ENCODE measurements at regions not wholly inside any gene's neighbourhood (a gene's known extent, or its start where the extent isn't known, plus 50 kb on each side); places are given as distances from the start of the nearest gene placed in this dataset.

- Histone ChIP-seq H2AFZ (replicated peaks) (no peak overlapping the region), H3K4me3 (no peak overlapping the region), H3K9ac (no peak overlapping the region), H3K27ac (no peak overlapping the region), H3K4me2 (no peak overlapping the region), H4K20me1 (ENCODE audit: low read depth) (no peaks in the 10 kb centered on the region), H3K79me2 (ENCODE audit: low read depth) (no peaks in the 10 kb centered on the region), H3F3A (ENCODE audit: low read depth) (no peaks in the 10 kb centered on the region), H3K27me3 (no peaks in the 10 kb centered on the region), H3K9me3 (ENCODE audit: low read depth) (no peaks in the 10 kb centered on the region), H3K4me1 (peaks cover 8% of the 10 kb centered on the region), H3K36me3 (no peaks in the 10 kb centered on the region)
- H3K36me3 Mint-ChIP-seq = no peaks in the 10 kb centered on the region
- peaks cover 6% of the 10 kb centered on the region for H3K4me1 Mint-ChIP-seq
- H3K4me3 Mint-ChIP-seq = no peak overlapping the region
- no peak for DNase-seq (ENCODE audit: low spot score)
- peaks cover 3% of the 10 kb centered on the region for H3K27me3 Mint-ChIP-seq (ENCODE audit: insufficient read depth, low read depth)
- no peak overlapping the region for H3K27ac Mint-ChIP-seq
- TF ChIP-seq CTCF (IDR thresholded peaks at IDR 0.05) (no peak), EZH2phosphoT487 (IDR thresholded peaks at IDR 0.05) (no peak), EZH2 (IDR thresholded peaks at IDR 0.05) (no peak)
- peaks cover 3% of the 10 kb centered on the region for H3K9me3 Mint-ChIP-seq
Measured at GRCh38 chr12:25689996-25690501, 137.0 kb upstream of the LMNTD1 start.

GRCh38 chr12:25690996-25691864 is 138.1 kb upstream of the LMNTD1 start:
- Histone ChIP-seq H3K79me2 (ENCODE audit: low read depth) (no peaks in the 10 kb centered on the region), H3K4me2 (no peak overlapping the region), H3K4me1 (peaks cover 8% of the 10 kb centered on the region), H3F3A (ENCODE audit: low read depth) (no peaks in the 10 kb centered on the region), H3K4me3 (no peak overlapping the region), H3K9me3 (ENCODE audit: low read depth) (no peaks in the 10 kb centered on the region), H3K27ac (no peak overlapping the region), H4K20me1 (ENCODE audit: low read depth) (no peaks in the 10 kb centered on the region), H3K9ac (no peak overlapping the region), H2AFZ (replicated peaks) (no peak overlapping the region), H3K27me3 (no peaks in the 10 kb centered on the region), H3K36me3 (no peaks in the 10 kb centered on the region)
- H3K4me1 Mint-ChIP-seq = peaks cover 8% of the 10 kb centered on the region
- no peak overlapping the region for H3K4me3 Mint-ChIP-seq
- peaks cover 3% of the 10 kb centered on the region for H3K27me3 Mint-ChIP-seq (ENCODE audit: insufficient read depth, low read depth)
- H3K27ac Mint-ChIP-seq = no peak overlapping the region
- TF ChIP-seq EZH2 (IDR thresholded peaks at IDR 0.05) (no peak), EZH2phosphoT487 (IDR thresholded peaks at IDR 0.05) (no peak)
- no peak for DNase-seq (ENCODE audit: low spot score)
- H3K36me3 Mint-ChIP-seq = no peaks in the 10 kb centered on the region
- peaks cover 3% of the 10 kb centered on the region for H3K9me3 Mint-ChIP-seq

GRCh38 chr12:25691865-25692114 is 138.7 kb upstream of the LMNTD1 start:
- Histone ChIP-seq H4K20me1 (ENCODE audit: low read depth) (no peaks in the 10 kb centered on the region), H3K9ac (no peak overlapping the region), H3K4me1 (peaks cover 8% of the 10 kb centered on the region), H3K4me2 (no peak overlapping the region), H2AFZ (replicated peaks) (no peak overlapping the region), H3K9me3 (ENCODE audit: low read depth) (no peaks in the 10 kb centered on the region), H3K27ac (no peak overlapping the region), H3F3A (ENCODE audit: low read depth) (no peaks in the 10 kb centered on the region), H3K36me3 (no peaks in the 10 kb centered on the region), H3K4me3 (no peak overlapping the region), H3K79me2 (ENCODE audit: low read depth) (no peaks in the 10 kb centered on the region), H3K27me3 (no peaks in the 10 kb centered on the region)
- H3K4me3 Mint-ChIP-seq = no peak overlapping the region
- H3K36me3 Mint-ChIP-seq = no peaks in the 10 kb centered on the region
- TF ChIP-seq EZH2 (IDR thresholded peaks at IDR 0.05) (no peak), EZH2phosphoT487 (IDR thresholded peaks at IDR 0.05) (no peak), CTCF (IDR thresholded peaks at IDR 0.05) (no peak)
- peaks cover 4% of the 10 kb centered on the region for H3K27me3 Mint-ChIP-seq (ENCODE audit: insufficient read depth, low read depth)
- peaks cover 3% of the 10 kb centered on the region for H3K9me3 Mint-ChIP-seq
- H3K4me1 Mint-ChIP-seq = peaks cover 8% of the 10 kb centered on the region
- no peak overlapping the region for H3K27ac Mint-ChIP-seq
- DNase-seq (ENCODE audit: low spot score) = no peak

Data from neural progenitor cell (in vitro differentiated cells).